ENCODE measurements at regions not wholly inside any gene's neighbourhood (a gene's known extent, or its start where the extent isn't known, plus 50 kb on each side); places are given as distances from the start of the nearest gene placed in this dataset.

GRCh38 chr13:63129995-63130394 lies 1714.3 kb upstream of the PCDH20 start:
- H3K4me1 ChIP-seq (ENCODE audit: control insufficient read depth, insufficient read depth, low read length), result no peaks in the 10 kb centered on the region
- H3K9me3 ChIP-seq (ENCODE audit: control insufficient read depth, insufficient read depth, low read length), result no peaks in the 10 kb centered on the region
- H4K91ac ChIP-seq (ENCODE audit: insufficient read depth, low read depth, low read length), result no peak overlapping the region
- no peaks in the 10 kb centered on the region for H4K20me1 ChIP-seq (ENCODE audit: insufficient read depth, low read length)
- POLR2A ChIA-PET (ENCODE audit: unreplicated experiment), result no interaction called here
- TF ChIP-seq NFE2L2 (IDR thresholded peaks at IDR 0.05; ENCODE audit: low read depth, low read length) (no peak), CTCF (conservative IDR thresholded peaks at IDR 0.05; ENCODE audit: low read depth, low read length) (no peak), MXI1 (IDR thresholded peaks at IDR 0.05; ENCODE audit: borderline replicate concordance, low read depth, low read length) (no peak), POLR2A (IDR thresholded peaks at IDR 0.05; ENCODE audit: low read depth, low read length) (no peak), FOS (IDR thresholded peaks at IDR 0.05; ENCODE audit: low read depth, low read length) (no peak), CHD1 (IDR thresholded peaks at IDR 0.05; ENCODE audit: low read depth, low read length) (no peak)
- no peaks in the 10 kb centered on the region for H3K9me1 ChIP-seq (ENCODE audit: insufficient read depth, low read length)
- H3K9ac ChIP-seq (ENCODE audit: low read depth, low read length), result no peak overlapping the region
- no peak overlapping the region for H2BK20ac ChIP-seq (ENCODE audit: low read depth, low read length)
- H2BK5ac ChIP-seq (ENCODE audit: low read depth, low read length, poor library complexity, severe bottlenecking), result no peak overlapping the region
- no peak overlapping the region for H3K18ac ChIP-seq (ENCODE audit: low read depth, low read length)
- dilution Hi-C loops (cut with HindIII; ENCODE audit: low sequenced_read_pairs, unreplicated experiment) (no loop called here), intact Hi-C loops (cut with micrococcal nuclease) (loop anchor here (10.0 kb wide), 4 partner anchors 305 to 1335 kb away; no protein-coding TSS in a partner anchor), in situ Hi-C loops (cut with MboI; ENCODE audit: low sequenced_read_pairs) (no loop called here)
- no peak for ATAC-seq (ENCODE audit: low read depth)
- no peak overlapping the region for H2BK120ac ChIP-seq (ENCODE audit: low read depth, low read length)
- BruUV-seq (replicated peaks), result no TSS peak
- no peaks in the 10 kb centered on the region for H3K79me1 ChIP-seq (ENCODE audit: low read depth in 1 of 2, low read length in 2 of 2)
- no peak overlapping the region for H4K5ac ChIP-seq (ENCODE audit: low read depth, low read length)
- no peak for DNase-seq
- H2AFZ ChIP-seq (replicated peaks; ENCODE audit: low read length, poor library complexity), result no peak overlapping the region
- CTCF ChIA-PET, result no interaction called here
- H3K56ac ChIP-seq (ENCODE audit: extremely low read depth, insufficient read depth, low read length), result no peak overlapping the region
- no peak overlapping the region for H2BK15ac ChIP-seq (ENCODE audit: low read depth, low read length)
- no peaks in the 10 kb centered on the region for H3K36me3 ChIP-seq (ENCODE audit: control insufficient read depth, insufficient read depth, low read length)
- no peak overlapping the region for H3K4ac ChIP-seq (ENCODE audit: low read depth, low read length)
- no peak overlapping the region for H3K4me3 ChIP-seq (ENCODE audit: insufficient read depth, low read depth, low read length)
- H3K27me3 ChIP-seq (ENCODE audit: control insufficient read depth, insufficient read depth, low read length), result no peaks in the 10 kb centered on the region
- no peak overlapping the region for H4K8ac ChIP-seq (ENCODE audit: low read depth in 2 of 2, low read length in 2 of 2)
- H2AK9ac ChIP-seq (replicated peaks; ENCODE audit: low read depth, low read length, poor library complexity), result no peak overlapping the region
- H3K27ac ChIP-seq (ENCODE audit: insufficient read depth, low read length), result no peak overlapping the region
- H3K4me2 ChIP-seq (ENCODE audit: low read depth, low read length), result no peak overlapping the region
- H3K23ac ChIP-seq (ENCODE audit: low read depth, low read length), result no peak overlapping the region
- H3K14ac ChIP-seq (replicated peaks; ENCODE audit: low read depth, low read length), result no peak overlapping the region
- no peak overlapping the region for H2AK5ac ChIP-seq (ENCODE audit: low read depth, low read length)
